GM12891 (cell line): ENCODE measurements at regions not wholly inside any gene's neighbourhood (a gene's known extent, or its start where the extent isn't known, plus 50 kb on each side); places are given as distances from the start of the nearest gene placed in this dataset.

Experiments used
- POLR2A ChIP-seq: IDR thresholded peaks from 2 replicates; pipeline ENCODE4 v1.6.1; 2011; ENCODE audit warnings: low read depth, low read length, control low read depth
- POLR2AphosphoS5 ChIP-seq: IDR thresholded peaks from 2 replicates; pipeline ENCODE4 v1.6.1; 2011; ENCODE audit warnings: low read depth, low read length, control low read depth
- SPI1 ChIP-seq: IDR thresholded peaks from 2 replicates; pipeline ENCODE4 v1.6.1; 2011; ENCODE audit warnings: low read depth, low read length, control low read depth
- TAF1 ChIP-seq: IDR thresholded peaks from 2 replicates; pipeline ENCODE4 v1.6.1; 2011; ENCODE audit warnings: low read depth, low read length, control low read depth

GRCh38 chr3:81303321-81303720 is 458.1 kb downstream of the GBE1 start:
- TF ChIP-seq POLR2AphosphoS5: no peak
- no peak for TF ChIP-seq POLR2A
- no peak for TF ChIP-seq SPI1
- no peak for TF ChIP-seq TAF1
